GM23338 (cell line): ENCODE measurements at regions not wholly inside any gene's neighbourhood (a gene's known extent, or its start where the extent isn't known, plus 50 kb on each side); places are given as distances from the start of the nearest gene placed in this dataset.

Experiments
- ATAC-seq: fragments of 200-7000 bp; cut with Tn5 transposase; 3 replicates; pipeline ENCODE4 v1.9.1; 2020
- DNase-seq: peaks from one replicate; pipeline ENCODE4 v3.0.0-alpha.2; 2015; ENCODE audit warnings: low spot score
- H2AFZ ChIP-seq: fragments of 200-600 bp; sonication (generic); 2 replicates; pipeline ENCODE4 v1.8.0; 2016; ENCODE audit warnings: antibody characterized with exemption, mild to moderate bottlenecking, moderate library complexity
- H3F3A ChIP-seq: fragments of 200-600 bp; sonication (generic); replicated peaks from 2 replicates; pipeline ENCODE4 v1.8.0; 2017; ENCODE audit warnings: antibody characterized with exemption, mixed run types, low read depth
- H3K27ac ChIP-seq: fragments of 200-600 bp; sonication (generic); 2 replicates; pipeline ENCODE4 v1.6.1; 2016; ENCODE audit warnings: low read depth
- H3K27me3 ChIP-seq: fragments of 200-600 bp; sonication (generic); 2 replicates; pipeline ENCODE4 v1.8.0; 2016; ENCODE audit warnings: mild to moderate bottlenecking, mixed run types, moderate library complexity; ENCODE audit not compliant: insufficient read depth
- H3K36me3 ChIP-seq: fragments of 200-600 bp; sonication (generic); 2 replicates; pipeline ENCODE4 v1.8.0; 2016; ENCODE audit warnings: mild to moderate bottlenecking; ENCODE audit not compliant: insufficient read depth
- H3K4me1 ChIP-seq: fragments of 200-600 bp; sonication (generic); 2 replicates; pipeline ENCODE4 v1.8.0; 2016; ENCODE audit warnings: mild to moderate bottlenecking, moderate library complexity; ENCODE audit not compliant: insufficient read depth
- H3K4me2 ChIP-seq: fragments of 200-600 bp; sonication (generic); 2 replicates; pipeline ENCODE4 v1.7.1; 2017; ENCODE audit warnings: mixed run types
- H3K4me3 ChIP-seq: fragments of 200-600 bp; sonication (generic); 2 replicates; pipeline ENCODE4 v1.6.1; 2016; ENCODE audit warnings: mixed run types
- H3K79me2 ChIP-seq: fragments of 200-600 bp; sonication (generic); replicated peaks from 2 replicates; pipeline ENCODE4 v1.8.0; 2017; ENCODE audit warnings: mild to moderate bottlenecking; ENCODE audit not compliant: insufficient read depth
- H3K9me2 ChIP-seq: fragments of 200-600 bp; sonication (generic); 2 replicates; pipeline ENCODE4 v1.8.0; 2017; ENCODE audit not compliant: insufficient read depth
- H4K20me1 ChIP-seq: fragments of 200-600 bp; sonication (generic); replicated peaks from 2 replicates; pipeline ENCODE4 v1.8.0; 2017; ENCODE audit warnings: mild to moderate bottlenecking; ENCODE audit not compliant: insufficient read depth
- H3K27ac Mint-ChIP-seq: 2 replicates; pipeline ENCODE4 v1.8.0; 2020; ENCODE audit warnings: inconsistent platforms, mild to moderate bottlenecking, moderate library complexity, mixed read lengths
- H3K27me3 Mint-ChIP-seq: 3 replicates; pipeline ENCODE4 v1.8.0; 2022; ENCODE audit warnings: low read depth, mild to moderate bottlenecking, moderate library complexity, mixed read lengths, inconsistent platforms; ENCODE audit not compliant: insufficient read depth, poor library complexity
- H3K36me3 Mint-ChIP-seq: 3 replicates; pipeline ENCODE4 v1.8.0; 2021; ENCODE audit warnings: low read depth, mild to moderate bottlenecking, inconsistent platforms, moderate library complexity, mixed read lengths
- H3K4me1 Mint-ChIP-seq: 3 replicates; pipeline ENCODE4 v1.8.0; 2020; ENCODE audit warnings: mild to moderate bottlenecking, inconsistent platforms, mixed read lengths
- H3K4me3 Mint-ChIP-seq: 3 replicates; pipeline ENCODE4 v1.8.0; 2021; ENCODE audit warnings: moderate library complexity, mild to moderate bottlenecking, inconsistent platforms, mixed read lengths
- H3K9me3 Mint-ChIP-seq: 3 replicates; pipeline ENCODE4 v1.8.0; 2020; ENCODE audit warnings: moderate library complexity, mild to moderate bottlenecking, inconsistent platforms, mixed read lengths
- CREB1 ChIP-seq: fragments of 250-450 bp; sonication (Bioruptor Pico); IDR thresholded peaks from 2 replicates; pipeline ENCODE4 v1.5.0; 2020; ENCODE audit warnings: low read depth, mild to moderate bottlenecking, moderate library complexity
- CTCF ChIP-seq, 2 experiments: fragments of 200-600 bp in 1 of 2; sonication (generic) in 1 of 2; conservative IDR thresholded peaks; 2 replicates each; pipeline versions ENCODE4 v1.5.1 to v1.6.1; 2016 to 2017; ENCODE audit warnings: antibody characterized with exemption in 2 of 2, low read depth in 2 of 2, mild to moderate bottlenecking in 2 of 2, moderate library complexity in 1 of 2
- EZH2 ChIP-seq: fragments of 200-600 bp; sonication (generic); IDR thresholded peaks from one replicate; pipeline ENCODE4 v1.8.0; 2017; ENCODE audit warnings: antibody characterized with exemption, mild to moderate bottlenecking, low read depth; ENCODE audit not compliant: unreplicated experiment
- EZH2phosphoT487 ChIP-seq: fragments of 200-600 bp; sonication (generic); IDR thresholded peaks from one replicate; pipeline ENCODE4 v1.8.1; 2018; ENCODE audit warnings: antibody characterized with exemption; ENCODE audit not compliant: unreplicated experiment
- JUNB ChIP-seq: IDR thresholded peaks from one replicate; pipeline ENCODE4 v1.6.1; 2016; ENCODE audit warnings: antibody characterized with exemption; ENCODE audit not compliant: unreplicated experiment
- NANOG ChIP-seq: IDR thresholded peaks from 2 replicates; pipeline ENCODE4 v1.6.1; 2016; ENCODE audit warnings: antibody characterized with exemption, borderline replicate concordance
- POLR2AphosphoS5 ChIP-seq: IDR thresholded peaks from 2 replicates; pipeline ENCODE4 v1.6.1; 2016; ENCODE audit warnings: antibody characterized with exemption, low read depth
- ZNF462 ChIP-seq: fragments of 250-450 bp; sonication (Bioruptor Pico); IDR thresholded peaks from 2 replicates; pipeline ENCODE4 v1.5.0; 2020; ENCODE audit warnings: mild to moderate bottlenecking, moderate library complexity

- H2AFZ ChIP-seq: no peak overlapping the region
- H3K4me1 Mint-ChIP-seq: peaks cover 6% of the 10 kb centered on the region; the same call in 2 of the 3 replicates
- H3K9me2 ChIP-seq: no peaks in the 10 kb centered on the region; the same call in 1 of the 2 replicates
- ATAC-seq (no peak), DNase-seq (no peak)
- H3K4me3 ChIP-seq: no peak overlapping the region
- H3K4me3 Mint-ChIP-seq: no peak overlapping the region
- no peaks in the 10 kb centered on the region for H3K36me3 Mint-ChIP-seq
- H3K36me3 ChIP-seq: no peaks in the 10 kb centered on the region
- peaks cover 4% of the 10 kb centered on the region; the same call in 2 of the 3 replicates for H3K9me3 Mint-ChIP-seq
- H3K4me2 ChIP-seq: no peak overlapping the region
- no peak overlapping the region for H3K27ac Mint-ChIP-seq
- H4K20me1 ChIP-seq: no peaks in the 10 kb centered on the region
- no peak overlapping the region for H3K27ac ChIP-seq
- no peaks in the 10 kb centered on the region for H3K4me1 ChIP-seq
- H3F3A ChIP-seq: no peaks in the 10 kb centered on the region
- no peaks in the 10 kb centered on the region for H3K27me3 Mint-ChIP-seq
- no peaks in the 10 kb centered on the region for H3K27me3 ChIP-seq
- TF ChIP-seq JUNB: no peak
- no peak for TF ChIP-seq CTCF (conservative IDR thresholded peaks at IDR 0.05; ENCODE audit: low read depth in 2 of 2)
- no peak for TF ChIP-seq EZH2phosphoT487
- TF ChIP-seq NANOG: no peak
- no peak for TF ChIP-seq EZH2
- no peaks in the 10 kb centered on the region for H3K79me2 ChIP-seq
Measured at GRCh38 chr2:228701506-228701905, 520.0 kb upstream of the SPHKAP start.

- H3K4me1 Mint-ChIP-seq: peaks cover 4% of the 10 kb centered on the region; the same call in 2 of the 3 replicates
- Histone ChIP-seq H3K27ac (no peak overlapping the region), H3K27me3 (no peaks in the 10 kb centered on the region), H4K20me1 (no peaks in the 10 kb centered on the region), H3K4me2 (no peak overlapping the region), H3K9me2 (no peaks in the 10 kb centered on the region; the same call in none of the 2 replicates), H3K36me3 (no peaks in the 10 kb centered on the region), H3K4me1 (no peaks in the 10 kb centered on the region), H3K79me2 (no peaks in the 10 kb centered on the region), H3F3A (no peaks in the 10 kb centered on the region), H3K4me3 (no peak overlapping the region), H2AFZ (peak overlapping the region; percentile 64; the same call in 1 of the 2 replicates)
- H3K4me3 Mint-ChIP-seq: no peak overlapping the region
- no peak overlapping the region for H3K27ac Mint-ChIP-seq
- DNase-seq (no peak), ATAC-seq (no peak)
- no peak for TF ChIP-seq CREB1
- no peak for TF ChIP-seq NANOG
- no peak for TF ChIP-seq CTCF (conservative IDR thresholded peaks at IDR 0.05; ENCODE audit: low read depth in 2 of 2)
- TF ChIP-seq POLR2AphosphoS5: no peak
- no peak for TF ChIP-seq ZNF462 (CRISPR knock-in tag)
- H3K36me3 Mint-ChIP-seq: no peaks in the 10 kb centered on the region
- H3K27me3 Mint-ChIP-seq: no peaks in the 10 kb centered on the region
- peaks cover 4% of the 10 kb centered on the region; the same call in 2 of the 3 replicates for H3K9me3 Mint-ChIP-seq
Measured at GRCh38 chr2:228700638-228701037, 519.2 kb upstream of the SPHKAP start.
